Activated CD8-positive, alpha-beta T cell treated with anti-CD3 and anti-CD28 coated beads, Interleukin-2, amount 10 ng/mL, durations not matched to agents 7 days and 5 days (primary cell): ENCODE measurements at regions not wholly inside any gene's neighbourhood (a gene's known extent, or its start where the extent isn't known, plus 50 kb on each side); places are given as distances from the start of the nearest gene placed in this dataset.

Experiments used
- ATAC-seq: fragments of 150-1000 bp; cut with Tn5 transposase; one replicate; pipeline ENCODE4 v1.10.0; 2021; ENCODE audit warnings: moderate library complexity
- CTCF ChIA-PET: fragments of 350-600 bp; sonication (Branson Sonifier 250); formaldehyde crosslinking; loops from one replicate; lab custom pipeline; 2021; ENCODE audit warnings: antibody characterized with exemption; lab: Charles Lee
- POLR2A ChIA-PET: fragments of 350-600 bp; sonication (Branson Sonifier 250); formaldehyde crosslinking; loops from one replicate; lab custom pipeline; 2021; ENCODE audit warnings: antibody characterized with exemption; lab: Charles Lee
- DNase-seq: peaks from one replicate; pipeline ENCODE4 v3.0.0-alpha.2; 2020
- H3K27ac Mint-ChIP-seq: one replicate; pipeline ENCODE4 v1.8.0; 2021; ENCODE audit warnings: mild to moderate bottlenecking, mixed read lengths
- H3K27me3 Mint-ChIP-seq: one replicate; pipeline ENCODE4 v1.8.0; 2021; ENCODE audit warnings: low read depth, mixed read lengths
- H3K36me3 Mint-ChIP-seq: one replicate; pipeline ENCODE4 v1.8.0; 2021; ENCODE audit warnings: low read depth, mixed read lengths
- H3K4me1 Mint-ChIP-seq: one replicate; pipeline ENCODE4 v1.8.0; 2021; ENCODE audit warnings: low read depth, mixed read lengths
- H3K4me3 Mint-ChIP-seq: one replicate; pipeline ENCODE4 v1.8.0; 2021; ENCODE audit warnings: mild to moderate bottlenecking, mixed read lengths
- H3K9me3 Mint-ChIP-seq: one replicate; pipeline ENCODE4 v1.8.0; 2022; ENCODE audit warnings: mixed read lengths; ENCODE audit not compliant: insufficient read depth

DNA sequence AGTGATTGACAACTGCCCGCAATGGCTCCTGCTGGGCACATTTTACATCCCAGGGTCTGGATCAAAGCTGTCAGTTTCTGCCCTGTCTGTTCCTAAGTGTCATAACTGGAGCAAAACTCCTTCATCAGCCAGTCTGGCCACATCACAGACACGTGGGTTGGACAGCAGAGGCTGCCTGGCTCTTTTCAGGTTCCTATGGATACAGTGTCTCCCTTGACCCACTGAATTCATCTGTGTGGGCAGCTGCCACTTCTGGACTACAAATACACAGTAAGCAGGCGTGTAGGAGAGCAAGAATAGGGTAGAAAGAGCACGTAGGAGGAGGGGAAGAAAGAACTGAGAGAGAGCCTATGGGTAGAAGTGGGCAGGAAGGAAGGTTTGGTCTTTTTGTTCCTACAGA is 238.0 kb downstream of the ENC1 start:
- Mint-ChIP-seq H3K27me3 (peaks cover 2% of the 10 kb centered on the region), H3K4me3 (no peak overlapping the region), H3K36me3 (no peaks in the 10 kb centered on the region), H3K9me3 (no peaks in the 10 kb centered on the region), H3K4me1 (no peaks in the 10 kb centered on the region), H3K27ac (no peak overlapping the region)
- ChIA-PET CTCF (no interaction called here), POLR2A (no interaction called here)
- ATAC-seq (no peak), DNase-seq (no peak)

DNA sequence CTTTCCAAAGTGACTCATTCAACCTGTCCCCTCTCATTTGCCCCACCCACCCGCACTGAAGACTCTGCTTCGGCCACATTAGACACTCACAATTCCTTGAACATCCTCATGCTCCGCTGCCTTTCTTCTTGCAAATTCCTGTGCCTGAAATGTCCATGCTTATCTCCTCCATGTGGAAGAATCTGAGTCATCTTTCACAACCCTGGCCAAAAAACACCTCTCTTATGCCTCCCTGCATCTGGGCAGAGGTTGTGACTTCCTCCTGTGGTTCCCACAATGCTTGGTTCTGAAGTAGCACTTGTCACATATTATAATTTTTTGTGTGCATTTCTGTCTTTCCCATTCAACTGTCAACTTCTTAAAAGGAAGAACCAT is 238.6 kb downstream of the ENC1 start:
- ChIA-PET CTCF (no interaction called here), POLR2A (no interaction called here)
- Mint-ChIP-seq H3K36me3 (no peaks in the 10 kb centered on the region), H3K4me1 (no peaks in the 10 kb centered on the region), H3K27ac (no peak overlapping the region), H3K27me3 (peaks cover 2% of the 10 kb centered on the region), H3K9me3 (no peaks in the 10 kb centered on the region), H3K4me3 (no peak overlapping the region)
- DNase-seq (no peak), ATAC-seq (no peak)

DNA sequence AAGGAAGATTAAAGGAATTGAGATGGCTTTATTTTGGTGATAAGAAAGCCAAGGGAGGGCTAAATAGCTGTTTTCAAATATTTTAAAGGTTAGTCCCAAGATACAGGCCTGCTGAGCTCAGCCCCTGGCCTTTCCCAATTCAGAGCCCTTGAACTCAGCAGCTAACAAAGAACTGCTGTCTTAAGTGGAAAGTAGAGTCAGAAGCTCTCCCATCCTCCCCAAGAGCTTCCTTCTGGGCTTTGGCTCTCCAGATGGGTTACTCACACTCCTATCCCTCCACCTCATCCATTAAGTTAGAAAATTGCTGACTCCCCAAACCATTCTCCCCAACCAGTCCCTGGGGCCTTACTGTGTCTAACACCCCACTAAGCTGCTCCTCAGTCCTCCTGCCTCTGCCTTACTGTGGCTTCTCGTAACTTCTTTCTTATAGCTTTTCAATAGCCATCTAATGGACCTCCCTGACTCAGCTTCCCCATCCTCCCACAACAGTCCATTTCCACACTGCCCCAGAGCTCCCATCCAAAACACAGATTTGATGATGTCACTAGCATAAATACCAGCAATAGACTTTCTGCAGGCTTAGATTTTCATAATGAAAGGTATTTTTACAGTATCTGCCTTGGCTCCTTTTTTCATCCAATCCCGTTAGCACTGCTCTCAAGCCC is 239.1 kb downstream of the ENC1 start:
- H3K36me3 Mint-ChIP-seq, result no peaks in the 10 kb centered on the region
- no peak overlapping the region for H3K27ac Mint-ChIP-seq
- no peaks in the 10 kb centered on the region for H3K27me3 Mint-ChIP-seq
- POLR2A ChIA-PET, result no interaction called here
- DNase-seq (no peak), ATAC-seq (no peak)
- no peaks in the 10 kb centered on the region for H3K9me3 Mint-ChIP-seq
- CTCF ChIA-PET, result no interaction called here
- H3K4me3 Mint-ChIP-seq, result no peak overlapping the region
- H3K4me1 Mint-ChIP-seq, result no peaks in the 10 kb centered on the region

DNA sequence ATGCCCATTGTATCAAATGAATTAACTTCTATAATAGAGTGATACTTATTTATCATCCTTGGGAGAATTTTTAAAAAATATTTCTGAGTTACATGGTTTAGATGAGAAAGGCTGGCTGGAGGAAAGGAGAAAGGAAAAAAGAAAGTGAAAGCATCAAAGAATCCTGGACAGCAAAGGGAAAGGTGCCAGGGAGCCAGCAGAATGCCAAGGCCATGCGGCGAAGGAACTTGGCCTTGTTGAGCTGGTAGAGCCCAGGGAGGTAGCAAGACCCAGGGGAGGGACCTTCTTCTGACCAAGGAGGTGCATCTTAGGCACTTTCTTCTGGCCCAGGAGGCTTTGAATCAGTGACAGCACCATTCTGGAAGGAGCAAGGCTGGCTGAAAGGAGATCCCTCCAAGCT is 240.5 kb downstream of the ENC1 start:
- POLR2A ChIA-PET, result no interaction called here
- no peaks in the 10 kb centered on the region for H3K4me1 Mint-ChIP-seq
- H3K9me3 Mint-ChIP-seq, result no peaks in the 10 kb centered on the region
- DNase-seq (no peak), ATAC-seq (no peak)
- no peaks in the 10 kb centered on the region for H3K36me3 Mint-ChIP-seq
- no peak overlapping the region for H3K4me3 Mint-ChIP-seq
- H3K27ac Mint-ChIP-seq, result no peak overlapping the region
- H3K27me3 Mint-ChIP-seq, result no peaks in the 10 kb centered on the region
- CTCF ChIA-PET, result no interaction called here

DNA sequence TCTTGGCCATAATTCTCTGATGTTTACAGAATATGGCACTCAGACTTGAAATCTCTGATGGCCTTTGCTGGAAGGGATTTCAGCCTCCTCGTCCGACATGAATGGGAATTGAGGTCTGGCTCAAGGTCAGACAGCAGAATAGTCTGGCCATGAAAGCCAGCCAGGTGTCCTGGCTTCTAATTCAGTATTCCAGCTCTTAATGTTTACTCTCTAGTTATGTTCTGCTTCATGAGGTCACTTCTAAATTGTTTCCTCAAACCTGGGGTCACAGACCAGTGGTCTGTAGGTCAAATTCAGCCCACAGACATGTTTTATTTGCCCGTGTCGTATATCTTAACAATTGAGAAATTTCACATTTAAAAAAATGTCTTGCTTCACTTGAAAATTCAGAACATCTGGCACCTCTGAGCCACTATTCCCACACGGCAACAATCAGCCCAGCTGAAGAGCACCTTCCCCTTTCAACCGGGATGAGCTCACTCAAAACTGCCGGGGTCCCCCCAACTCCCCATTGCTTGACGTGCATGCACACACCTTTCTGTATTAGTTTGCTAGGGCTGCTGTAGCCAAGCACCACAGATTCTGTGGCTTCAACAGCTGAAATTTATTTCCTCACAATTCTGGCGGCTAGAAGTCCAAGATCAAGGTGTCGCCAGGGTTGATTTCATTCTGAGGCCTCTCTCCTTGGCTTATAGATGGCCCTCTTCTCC is 243.5 kb downstream of the ENC1 start:
- Mint-ChIP-seq H3K4me3 (no peak overlapping the region), H3K9me3 (no peaks in the 10 kb centered on the region), H3K27me3 (no peaks in the 10 kb centered on the region), H3K27ac (no peak overlapping the region), H3K36me3 (no peaks in the 10 kb centered on the region), H3K4me1 (no peaks in the 10 kb centered on the region)
- ATAC-seq (no peak), DNase-seq (no peak)
- ChIA-PET CTCF (no interaction called here), POLR2A (no interaction called here)

DNA sequence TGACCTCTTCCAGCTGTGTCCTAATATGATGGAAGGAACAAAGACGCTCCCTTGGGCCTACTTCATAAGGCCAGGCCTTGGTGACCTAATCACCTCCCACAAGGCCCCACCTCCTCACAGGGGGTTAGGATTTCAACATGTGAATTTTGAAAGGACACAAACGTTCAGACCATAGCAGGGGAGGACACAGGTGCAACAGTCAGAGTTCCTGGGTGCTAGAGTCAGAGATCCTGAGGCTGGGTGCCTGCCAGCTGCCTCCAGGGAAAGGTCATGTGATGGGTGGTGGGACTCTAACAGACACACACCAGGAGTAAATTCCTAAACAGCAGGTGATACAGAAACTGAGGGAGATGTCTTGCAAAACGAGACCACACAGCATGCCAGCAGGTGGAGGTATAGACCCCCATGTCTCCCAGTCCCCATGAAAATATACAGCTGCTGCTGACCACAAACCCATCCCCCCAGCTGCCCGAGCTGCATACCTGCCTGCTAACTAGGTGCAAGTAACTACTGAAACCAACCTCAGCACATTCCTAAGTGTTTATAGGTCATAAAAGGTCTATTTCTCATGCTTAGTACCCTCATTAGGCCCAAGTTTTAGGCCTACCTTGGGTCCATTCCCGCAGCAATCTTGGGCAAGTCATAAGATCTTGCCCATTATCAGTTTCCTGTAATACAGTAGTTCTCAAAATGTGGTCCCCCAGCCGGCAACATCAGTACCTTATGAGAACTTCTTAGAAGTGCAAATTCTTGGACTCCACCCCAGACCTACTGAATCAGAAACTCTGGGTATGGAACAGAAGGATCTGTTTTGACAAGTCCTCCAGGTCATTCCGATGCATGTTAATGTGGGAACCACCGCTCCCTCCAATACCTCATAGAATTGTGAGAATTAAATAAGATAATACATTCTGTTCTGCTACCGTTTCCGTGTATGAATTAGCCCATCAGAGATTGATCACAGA is 245.3 kb downstream of the ENC1 start:
- ATAC-seq (no peak), DNase-seq (no peak)
- Mint-ChIP-seq H3K9me3 (no peaks in the 10 kb centered on the region), H3K4me3 (no peak overlapping the region), H3K4me1 (no peaks in the 10 kb centered on the region), H3K27ac (no peak overlapping the region), H3K27me3 (no peaks in the 10 kb centered on the region), H3K36me3 (no peaks in the 10 kb centered on the region)
- ChIA-PET CTCF (no interaction called here), POLR2A (no interaction called here)

DNA sequence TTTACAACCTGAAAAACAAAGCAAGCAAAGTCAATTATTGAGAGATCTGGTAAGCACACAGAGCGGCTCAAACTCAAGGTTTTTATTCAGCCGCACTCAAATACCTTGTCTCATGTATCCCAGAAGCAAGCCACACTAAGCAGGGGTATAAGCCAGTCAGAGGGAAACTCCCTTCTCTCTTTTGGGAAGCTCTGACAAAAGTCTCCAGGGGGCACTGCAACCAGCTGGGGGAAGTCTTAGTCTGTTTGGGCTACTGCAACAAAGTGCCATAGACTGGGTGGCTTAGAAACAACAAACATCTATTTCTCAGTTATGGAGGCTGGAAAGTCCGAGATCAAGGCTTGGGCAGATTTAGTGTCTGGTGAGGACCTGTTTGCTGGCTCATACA is 246.0 kb downstream of the ENC1 start:
- Mint-ChIP-seq H3K9me3 (no peaks in the 10 kb centered on the region), H3K4me1 (no peaks in the 10 kb centered on the region), H3K4me3 (no peak overlapping the region), H3K27me3 (no peaks in the 10 kb centered on the region), H3K36me3 (no peaks in the 10 kb centered on the region), H3K27ac (no peak overlapping the region)
- no peak for DNase-seq
- CTCF ChIA-PET, result no interaction called here
- no peak for ATAC-seq
- POLR2A ChIA-PET, result no interaction called here

DNA sequence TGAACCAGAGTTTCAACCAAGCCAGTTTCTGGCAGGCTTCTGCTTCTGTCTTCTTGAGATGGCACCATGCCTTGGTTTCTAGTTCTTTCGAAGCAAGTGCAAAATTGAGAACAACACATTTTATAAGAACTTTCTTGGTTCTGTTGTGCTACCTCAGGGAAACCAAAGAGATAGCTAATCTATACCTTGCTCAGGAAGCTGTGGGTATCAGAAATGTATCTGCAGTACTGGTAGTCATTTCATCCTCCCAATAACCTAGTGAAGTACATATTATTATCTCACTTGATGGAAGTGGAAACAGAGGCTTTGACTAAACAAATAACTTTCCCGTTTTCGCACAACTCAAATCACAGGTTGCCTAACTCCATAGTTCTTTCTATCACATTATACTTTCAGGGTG is 246.6 kb downstream of the ENC1 start:
- ATAC-seq (no peak), DNase-seq (no peak)
- H3K4me3 Mint-ChIP-seq, result no peak overlapping the region
- H3K4me1 Mint-ChIP-seq, result no peaks in the 10 kb centered on the region
- H3K36me3 Mint-ChIP-seq, result no peaks in the 10 kb centered on the region
- no peak overlapping the region for H3K27ac Mint-ChIP-seq
- no peaks in the 10 kb centered on the region for H3K9me3 Mint-ChIP-seq
- ChIA-PET POLR2A (no interaction called here), CTCF (no interaction called here)
- H3K27me3 Mint-ChIP-seq, result no peaks in the 10 kb centered on the region

DNA sequence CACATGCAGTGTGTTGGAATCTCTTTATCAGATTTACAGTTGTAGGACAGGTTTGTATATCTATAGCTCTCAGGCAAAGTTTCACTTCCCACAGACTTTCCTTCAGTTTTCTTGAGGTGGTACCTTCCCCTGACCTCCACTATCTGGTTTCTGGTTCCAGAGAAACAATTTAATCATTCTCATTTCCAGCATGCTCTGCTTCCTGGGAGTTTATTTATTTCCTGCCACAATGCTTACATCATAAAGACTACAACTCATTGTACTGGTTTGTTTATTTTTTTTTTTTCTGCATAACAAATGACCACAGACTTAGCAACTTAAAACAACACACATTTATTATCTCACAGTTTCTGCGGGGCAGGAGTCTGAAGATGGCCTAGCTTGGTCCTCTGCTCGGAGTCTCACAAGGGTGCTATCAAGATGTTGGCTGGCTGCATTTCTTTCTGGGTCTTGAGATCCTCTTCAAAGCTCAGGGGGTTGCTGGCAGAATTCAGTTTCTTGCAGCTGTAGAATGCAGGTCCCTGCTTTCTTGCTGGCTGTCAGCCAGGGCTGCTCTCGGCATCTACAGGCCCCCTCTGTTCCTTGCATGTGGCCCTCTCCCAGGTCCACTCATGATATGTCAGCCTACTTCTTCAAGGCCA is 247.7 kb downstream of the ENC1 start:
- no peak for DNase-seq
- no peak overlapping the region for H3K27ac Mint-ChIP-seq
- no peaks in the 10 kb centered on the region for H3K36me3 Mint-ChIP-seq
- CTCF ChIA-PET, result no interaction called here
- no peaks in the 10 kb centered on the region for H3K27me3 Mint-ChIP-seq
- no peaks in the 10 kb centered on the region for H3K4me1 Mint-ChIP-seq
- POLR2A ChIA-PET, result no interaction called here
- no peaks in the 10 kb centered on the region for H3K9me3 Mint-ChIP-seq
- ATAC-seq, result no peak
- no peak overlapping the region for H3K4me3 Mint-ChIP-seq

DNA sequence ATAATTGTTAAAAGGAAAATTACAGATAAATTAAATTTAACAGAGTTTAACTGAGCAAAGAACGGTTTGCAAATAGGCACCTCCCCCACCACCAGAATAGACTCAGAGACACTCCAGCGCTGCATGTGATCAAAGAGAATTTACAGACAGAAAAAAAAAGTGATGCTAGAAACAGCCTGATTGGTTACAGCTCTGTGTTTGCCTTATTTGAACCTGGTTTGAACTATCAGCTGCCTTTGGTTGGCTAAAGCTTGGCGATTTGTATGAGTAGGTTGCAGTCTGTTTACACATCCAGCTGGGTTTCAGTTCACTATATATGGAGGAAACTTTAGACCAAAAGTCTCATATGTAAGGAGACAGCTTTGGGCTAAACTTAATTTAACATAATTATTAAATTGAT is 249.1 kb downstream of the ENC1 start:
- ChIA-PET CTCF (no interaction called here), POLR2A (interaction anchor here (0.6 to 0.7 kb wide), 2 partner anchors 22 to 102 kb away, joined by 3 read pairs; no protein-coding TSS in a partner anchor)
- H3K9me3 Mint-ChIP-seq, result no peaks in the 10 kb centered on the region
- H3K27ac Mint-ChIP-seq, result no peak overlapping the region
- H3K4me1 Mint-ChIP-seq, result no peaks in the 10 kb centered on the region
- no peak for ATAC-seq
- no peaks in the 10 kb centered on the region for H3K27me3 Mint-ChIP-seq
- DNase-seq, result no peak
- no peaks in the 10 kb centered on the region for H3K36me3 Mint-ChIP-seq
- H3K4me3 Mint-ChIP-seq, result no peak overlapping the region

DNA sequence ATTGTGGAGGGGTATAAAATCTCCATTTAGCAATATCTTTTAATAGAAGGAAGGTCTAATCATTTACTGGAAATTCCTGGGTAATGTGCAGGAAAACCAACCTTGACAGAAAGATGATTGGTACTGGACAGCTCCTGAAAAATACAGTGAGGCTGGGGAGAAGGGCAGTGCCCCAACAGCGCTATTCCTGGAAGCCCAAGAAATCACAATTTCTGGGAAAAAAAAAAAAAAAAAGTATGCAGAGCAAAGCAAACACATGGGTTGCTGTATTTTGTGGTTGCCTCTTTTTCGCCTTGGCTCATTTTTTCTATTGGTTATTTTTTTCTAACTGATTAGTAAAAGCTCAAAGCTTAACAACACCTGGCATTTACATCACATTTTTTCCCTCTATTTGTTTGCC is 249.7 kb downstream of the ENC1 start:
- no peak for ATAC-seq
- DNase-seq, result no peak
- POLR2A ChIA-PET, result interaction anchor here (0.6 kb wide), 1 partner anchor 101 kb away, joined by 3 read pairs; no protein-coding TSS in a partner anchor
- no peak overlapping the region for H3K27ac Mint-ChIP-seq
- no peaks in the 10 kb centered on the region for H3K9me3 Mint-ChIP-seq
- no peaks in the 10 kb centered on the region for H3K27me3 Mint-ChIP-seq
- no peaks in the 10 kb centered on the region for H3K36me3 Mint-ChIP-seq
- H3K4me3 Mint-ChIP-seq, result no peak overlapping the region
- H3K4me1 Mint-ChIP-seq, result no peaks in the 10 kb centered on the region
- CTCF ChIA-PET, result no interaction called here

DNA sequence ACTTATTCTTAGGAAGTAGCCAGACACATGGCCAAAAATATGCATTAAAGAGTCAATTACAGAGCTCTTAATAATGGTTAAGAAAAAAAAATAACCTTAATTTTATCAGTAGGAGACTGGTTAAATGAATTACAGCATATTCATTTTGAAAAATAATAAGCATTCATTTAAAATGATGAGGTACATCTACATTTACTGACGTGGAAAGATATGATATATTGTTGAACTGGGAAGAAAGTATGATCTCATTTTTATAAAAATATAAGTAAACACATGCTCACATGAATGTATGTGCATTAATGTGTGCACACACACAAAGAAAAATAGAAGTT is 250.3 kb downstream of the ENC1 start:
- DNase-seq (no peak), ATAC-seq (no peak)
- POLR2A ChIA-PET, result no interaction called here
- Mint-ChIP-seq H3K9me3 (no peaks in the 10 kb centered on the region), H3K36me3 (no peaks in the 10 kb centered on the region), H3K4me3 (no peak overlapping the region), H3K27me3 (no peaks in the 10 kb centered on the region), H3K27ac (no peak overlapping the region), H3K4me1 (no peaks in the 10 kb centered on the region)
- CTCF ChIA-PET, result no interaction called here
